ENCODE measurements at regions not wholly inside any gene's neighbourhood (a gene's known extent, or its start where the extent isn't known, plus 50 kb on each side); places are given as distances from the start of the nearest gene placed in this dataset.
"Not testable (repeated sequence)": the region's sequence is repeated elsewhere in the genome, so short reads cannot be mapped to it uniquely, and the experiment has no call there.

DNA sequence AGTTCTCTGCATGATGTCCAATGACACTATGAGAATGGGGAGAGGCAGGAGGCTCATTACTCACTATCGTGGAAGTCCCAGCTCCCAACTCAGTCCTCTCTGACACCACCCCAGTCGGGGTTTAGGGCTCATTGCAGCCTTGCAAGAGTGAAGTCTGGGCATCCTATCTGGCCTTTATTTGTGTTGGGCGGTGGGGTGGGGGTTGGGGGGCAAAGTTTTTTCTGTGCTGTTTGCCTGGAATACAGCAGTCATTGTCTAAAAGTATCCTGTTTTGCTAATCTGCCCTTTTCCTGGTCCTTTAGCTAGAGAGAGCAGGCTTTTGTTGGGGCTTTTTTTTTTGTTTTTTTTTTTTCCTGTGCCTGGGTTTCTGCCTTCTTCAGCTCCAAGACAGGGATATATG is 174.2 kb downstream of the MYLK4 start:
- no peaks in the 10 kb centered on the region for H3K9me2 ChIP-seq (replicated peaks; ENCODE audit: control insufficient read depth, low read length)
- TF ChIP-seq, protein P1, sequence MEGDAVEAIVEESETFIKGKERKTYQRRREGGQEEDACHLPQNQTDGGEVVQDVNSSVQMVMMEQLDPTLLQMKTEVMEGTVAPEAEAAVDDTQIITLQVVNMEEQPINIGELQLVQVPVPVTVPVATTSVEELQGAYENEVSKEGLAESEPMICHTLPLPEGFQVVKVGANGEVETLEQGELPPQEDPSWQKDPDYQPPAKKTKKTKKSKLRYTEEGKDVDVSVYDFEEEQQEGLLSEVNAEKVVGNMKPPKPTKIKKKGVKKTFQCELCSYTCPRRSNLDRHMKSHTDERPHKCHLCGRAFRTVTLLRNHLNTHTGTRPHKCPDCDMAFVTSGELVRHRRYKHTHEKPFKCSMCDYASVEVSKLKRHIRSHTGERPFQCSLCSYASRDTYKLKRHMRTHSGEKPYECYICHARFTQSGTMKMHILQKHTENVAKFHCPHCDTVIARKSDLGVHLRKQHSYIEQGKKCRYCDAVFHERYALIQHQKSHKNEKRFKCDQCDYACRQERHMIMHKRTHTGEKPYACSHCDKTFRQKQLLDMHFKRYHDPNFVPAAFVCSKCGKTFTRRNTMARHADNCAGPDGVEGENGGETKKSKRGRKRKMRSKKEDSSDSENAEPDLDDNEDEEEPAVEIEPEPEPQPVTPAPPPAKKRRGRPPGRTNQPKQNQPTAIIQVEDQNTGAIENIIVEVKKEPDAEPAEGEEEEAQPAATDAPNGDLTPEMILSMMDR (IDR thresholded peaks at IDR 0.05; ENCODE audit: low read depth, low read length, poor library complexity, severe bottlenecking), result no peak
- H3K27me3 ChIP-seq (ENCODE audit: control insufficient read depth, low read length), result no peaks in the 10 kb centered on the region
- H3K36me3 ChIP-seq (ENCODE audit: control insufficient read depth, low read length), result no peaks in the 10 kb centered on the region
- H3K9me3 ChIP-seq (ENCODE audit: control insufficient read depth, insufficient read depth, low read length), result no peaks in the 10 kb centered on the region
- H4K20me1 ChIP-seq (ENCODE audit: control insufficient read depth, insufficient read depth, low read depth, low read length), result no peaks in the 10 kb centered on the region
- H3K4me3 ChIP-seq (ENCODE audit: low read length), result no peak overlapping the region
- H3F3A ChIP-seq (ENCODE audit: control insufficient read depth, insufficient read depth), result no peaks in the 10 kb centered on the region
- H3K4me2 ChIP-seq (ENCODE audit: low read length), result no peak overlapping the region
- no peaks in the 10 kb centered on the region for H3K79me2 ChIP-seq (ENCODE audit: control insufficient read depth, low read length)
- no peak overlapping the region for H3K27ac ChIP-seq (ENCODE audit: low read depth, low read length)
- no peaks in the 10 kb centered on the region for H3K4me1 ChIP-seq (ENCODE audit: control insufficient read depth, low read length)

DNA sequence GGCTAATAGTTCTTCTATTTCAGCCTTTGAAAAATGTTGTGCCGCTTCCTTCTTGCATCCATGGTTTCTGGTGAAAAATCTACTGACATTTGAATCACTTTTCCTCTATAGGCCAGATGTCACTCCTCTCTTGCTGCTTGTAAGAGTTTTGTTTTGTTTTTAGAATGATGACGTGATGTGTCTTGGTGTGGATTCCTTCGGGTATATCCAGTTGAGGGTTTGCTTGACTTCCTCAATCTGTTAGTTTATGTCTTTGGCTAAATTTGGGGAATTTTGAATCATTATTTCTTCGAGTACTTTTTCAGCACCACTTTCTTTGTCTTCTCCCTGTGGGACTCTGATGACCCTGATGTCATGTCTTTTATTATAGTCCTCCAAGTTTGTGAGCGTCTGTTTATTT is 175.5 kb downstream of the MYLK4 start:
- Histone ChIP-seq H3K9me3 (ENCODE audit: control insufficient read depth, insufficient read depth, low read length) (no peaks in the 10 kb centered on the region), H3K4me2 (ENCODE audit: low read length) (no peak overlapping the region), H3K4me1 (ENCODE audit: control insufficient read depth, low read length) (no peaks in the 10 kb centered on the region), H3K27ac (ENCODE audit: low read depth, low read length) (no peak overlapping the region), H3K4me3 (ENCODE audit: low read length) (no peak overlapping the region), H4K20me1 (ENCODE audit: control insufficient read depth, insufficient read depth, low read depth, low read length) (no peaks in the 10 kb centered on the region), H3F3A (ENCODE audit: control insufficient read depth, insufficient read depth) (no peaks in the 10 kb centered on the region), H3K36me3 (ENCODE audit: control insufficient read depth, low read length) (no peaks in the 10 kb centered on the region), H3K9me2 (replicated peaks; ENCODE audit: control insufficient read depth, low read length) (no peaks in the 10 kb centered on the region), H3K27me3 (ENCODE audit: control insufficient read depth, low read length) (no peaks in the 10 kb centered on the region), H3K79me2 (ENCODE audit: control insufficient read depth, low read length) (no peaks in the 10 kb centered on the region)
- TF ChIP-seq EZH2phosphoT487 (IDR thresholded peaks at IDR 0.05; ENCODE audit: borderline replicate concordance, low read length), result no peak

- H3K27ac ChIP-seq (ENCODE audit: low read depth, low read length); H3K36me3 ChIP-seq (ENCODE audit: control insufficient read depth, low read length); H3K9me3 ChIP-seq (ENCODE audit: control insufficient read depth, insufficient read depth, low read length); H3K4me3 ChIP-seq (ENCODE audit: low read length); H3F3A ChIP-seq (ENCODE audit: control insufficient read depth, insufficient read depth); H3K79me2 ChIP-seq (ENCODE audit: control insufficient read depth, low read length); H3K9me2 ChIP-seq (replicated peaks; ENCODE audit: control insufficient read depth, low read length); H4K20me1 ChIP-seq (ENCODE audit: control insufficient read depth, insufficient read depth, low read depth, low read length); H3K27me3 ChIP-seq (ENCODE audit: control insufficient read depth, low read length); H3K4me1 ChIP-seq (ENCODE audit: control insufficient read depth, low read length); H3K4me2 ChIP-seq (ENCODE audit: low read length): not testable (repeated sequence)
These were observed 181.3 kb downstream of the MYLK4 start for GRCh38 chr6:2569420-2569819.

- Histone ChIP-seq H3K79me2 (ENCODE audit: control insufficient read depth, low read length) (no peaks in the 10 kb centered on the region), H4K20me1 (ENCODE audit: control insufficient read depth, insufficient read depth, low read depth, low read length) (no peaks in the 10 kb centered on the region), H3K9me2 (replicated peaks; ENCODE audit: control insufficient read depth, low read length) (no peaks in the 10 kb centered on the region), H3K36me3 (ENCODE audit: control insufficient read depth, low read length) (no peaks in the 10 kb centered on the region), H3K4me3 (ENCODE audit: low read length) (no peak overlapping the region), H3K27ac (ENCODE audit: low read depth, low read length) (no peak overlapping the region), H3K4me1 (ENCODE audit: control insufficient read depth, low read length) (no peaks in the 10 kb centered on the region), H3F3A (ENCODE audit: control insufficient read depth, insufficient read depth) (no peaks in the 10 kb centered on the region), H3K9me3 (ENCODE audit: control insufficient read depth, insufficient read depth, low read length) (no peaks in the 10 kb centered on the region), H3K27me3 (ENCODE audit: control insufficient read depth, low read length) (peaks cover 3% of the 10 kb centered on the region; the same call in 1 of the 2 replicates), H3K4me2 (ENCODE audit: low read length) (no peak overlapping the region)
- no peak for TF ChIP-seq EZH2phosphoT487 (IDR thresholded peaks at IDR 0.05; ENCODE audit: borderline replicate concordance, low read length)
- TF ChIP-seq, protein P1 (IDR thresholded peaks at IDR 0.05; ENCODE audit: low read depth, low read length, poor library complexity, severe bottlenecking), result no peak
These were observed 184.7 kb downstream of the MYLK4 start for GRCh38 chr6:2566048-2566447.

Data from DOHH2 (cell line).